Endodermal cell (in vitro differentiated cells): ENCODE measurements at regions not wholly inside any gene's neighbourhood (a gene's known extent, or its start where the extent isn't known, plus 50 kb on each side); places are given as distances from the start of the nearest gene placed in this dataset.

Source experiments
- DNase-seq: peaks from one replicate; pipeline ENCODE4 v3.0.0-alpha.2; 2017
- H3K27ac ChIP-seq: 2 replicates; pipeline ENCODE4 v1.5.1; 2013; ENCODE audit warnings: mild to moderate bottlenecking, low read depth, low read length, moderate library complexity
- H3K27me3 ChIP-seq: 2 replicates; pipeline ENCODE4 v1.6.1; 2013; ENCODE audit warnings: mild to moderate bottlenecking, low read length, moderate library complexity; ENCODE audit not compliant: insufficient read depth, control insufficient read depth, poor library complexity, severe bottlenecking
- H3K36me3 ChIP-seq: 2 replicates; pipeline ENCODE4 v1.7.0; 2013; ENCODE audit warnings: mild to moderate bottlenecking, low read length, moderate library complexity; ENCODE audit not compliant: control insufficient read depth, insufficient read depth
- H3K4me1 ChIP-seq: one replicate; pipeline ENCODE4 v1.7.0; 2013; ENCODE audit warnings: low read length; ENCODE audit not compliant: control insufficient read depth, insufficient read depth
- H3K4me3 ChIP-seq: 2 replicates; pipeline ENCODE4 v1.5.1; 2013; ENCODE audit warnings: mild to moderate bottlenecking, low read length, moderate library complexity
- H3K9ac ChIP-seq: 2 replicates; pipeline ENCODE4 v1.6.1; 2013; ENCODE audit warnings: mild to moderate bottlenecking, low read length, moderate library complexity; ENCODE audit not compliant: poor library complexity, severe bottlenecking; ENCODE audit errors: extremely low read depth
- H3K9me3 ChIP-seq: 2 replicates; pipeline ENCODE4 v1.6.1; 2013; ENCODE audit warnings: mild to moderate bottlenecking, low read length, moderate library complexity; ENCODE audit not compliant: control insufficient read depth
- H3K27ac Mint-ChIP-seq: 2 replicates; pipeline ENCODE4 v1.8.0; 2020; ENCODE audit warnings: mixed read lengths
- H3K27me3 Mint-ChIP-seq: 2 replicates; pipeline ENCODE4 v1.8.0; 2021; ENCODE audit warnings: mild to moderate bottlenecking, mixed read lengths; ENCODE audit not compliant: insufficient read depth
- H3K36me3 Mint-ChIP-seq: 2 replicates; pipeline ENCODE4 v1.8.0; 2020; ENCODE audit warnings: low read depth, mixed read lengths
- H3K4me1 Mint-ChIP-seq: 2 replicates; pipeline ENCODE4 v1.8.0; 2020; ENCODE audit warnings: mixed read lengths
- H3K4me3 Mint-ChIP-seq: 2 replicates; pipeline ENCODE4 v1.8.0; 2020; ENCODE audit warnings: mild to moderate bottlenecking, moderate library complexity, mixed read lengths
- H3K9me3 Mint-ChIP-seq: 2 replicates; pipeline ENCODE4 v1.8.0; 2020; ENCODE audit warnings: mild to moderate bottlenecking, mixed read lengths
- WGBS, 2 experiments: methylation state at CpG; one replicate each; pipeline versions ENCODE4 v1.1.5 to v1.1.7; 2013; ENCODE audit warnings: missing lambda C conversion rate in 2 of 2, mixed read lengths in 1 of 2; ENCODE audit not compliant: insufficient coverage in 1 of 2, insufficient read length in 1 of 2; 5-methylcytosine and 5-hydroxymethylcytosine counted together
- TF ChIP-seq, protein P1 (sequence below): fragments of 200-600 bp; sonication (generic); conservative IDR thresholded peaks from 2 replicates; pipeline ENCODE4 v1.5.0; 2021; ENCODE audit warnings: antibody characterized with exemption, mild to moderate bottlenecking

DNA sequence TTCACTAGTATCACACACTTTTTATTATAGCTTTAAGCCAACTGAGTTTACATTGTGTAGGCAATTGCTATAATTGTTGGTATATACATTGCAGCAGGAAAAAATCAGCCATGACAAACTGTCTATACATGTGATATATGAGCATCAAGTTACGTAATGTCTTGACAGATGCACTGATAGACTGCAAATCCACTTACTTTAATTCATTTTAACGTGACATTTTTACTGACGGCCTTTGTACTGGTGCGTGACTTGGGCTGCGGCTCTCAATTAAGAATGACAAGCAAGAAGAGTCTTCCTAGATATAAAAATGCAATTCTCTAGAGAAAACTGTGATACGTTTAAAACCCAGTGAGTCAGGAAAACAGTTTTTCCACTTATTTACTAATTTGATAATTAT is 143.8 kb downstream of the ACTRT1 start:
- Mint-ChIP-seq H3K4me1 (no peaks in the 10 kb centered on the region), H3K36me3 (no peaks in the 10 kb centered on the region), H3K27ac (no peak overlapping the region), H3K4me3 (no peak overlapping the region), H3K9me3 (peaks cover 36% of the 10 kb centered on the region), H3K27me3 (no peaks in the 10 kb centered on the region)
- Histone ChIP-seq H3K4me3 (no peak overlapping the region), H3K27ac (no peak overlapping the region), H3K4me1 (no peaks in the 10 kb centered on the region), H3K9me3 (no peaks in the 10 kb centered on the region), H3K27me3 (no peaks in the 10 kb centered on the region), H3K36me3 (no peaks in the 10 kb centered on the region), H3K9ac (no peak overlapping the region)
- DNase-seq = no peak
- 90 to 94% methylated on average over 2 to 5 of the region's 6 CpGs for WGBS, 2 experiments
- TF ChIP-seq, protein P1, sequence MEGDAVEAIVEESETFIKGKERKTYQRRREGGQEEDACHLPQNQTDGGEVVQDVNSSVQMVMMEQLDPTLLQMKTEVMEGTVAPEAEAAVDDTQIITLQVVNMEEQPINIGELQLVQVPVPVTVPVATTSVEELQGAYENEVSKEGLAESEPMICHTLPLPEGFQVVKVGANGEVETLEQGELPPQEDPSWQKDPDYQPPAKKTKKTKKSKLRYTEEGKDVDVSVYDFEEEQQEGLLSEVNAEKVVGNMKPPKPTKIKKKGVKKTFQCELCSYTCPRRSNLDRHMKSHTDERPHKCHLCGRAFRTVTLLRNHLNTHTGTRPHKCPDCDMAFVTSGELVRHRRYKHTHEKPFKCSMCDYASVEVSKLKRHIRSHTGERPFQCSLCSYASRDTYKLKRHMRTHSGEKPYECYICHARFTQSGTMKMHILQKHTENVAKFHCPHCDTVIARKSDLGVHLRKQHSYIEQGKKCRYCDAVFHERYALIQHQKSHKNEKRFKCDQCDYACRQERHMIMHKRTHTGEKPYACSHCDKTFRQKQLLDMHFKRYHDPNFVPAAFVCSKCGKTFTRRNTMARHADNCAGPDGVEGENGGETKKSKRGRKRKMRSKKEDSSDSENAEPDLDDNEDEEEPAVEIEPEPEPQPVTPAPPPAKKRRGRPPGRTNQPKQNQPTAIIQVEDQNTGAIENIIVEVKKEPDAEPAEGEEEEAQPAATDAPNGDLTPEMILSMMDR = no peak

DNA sequence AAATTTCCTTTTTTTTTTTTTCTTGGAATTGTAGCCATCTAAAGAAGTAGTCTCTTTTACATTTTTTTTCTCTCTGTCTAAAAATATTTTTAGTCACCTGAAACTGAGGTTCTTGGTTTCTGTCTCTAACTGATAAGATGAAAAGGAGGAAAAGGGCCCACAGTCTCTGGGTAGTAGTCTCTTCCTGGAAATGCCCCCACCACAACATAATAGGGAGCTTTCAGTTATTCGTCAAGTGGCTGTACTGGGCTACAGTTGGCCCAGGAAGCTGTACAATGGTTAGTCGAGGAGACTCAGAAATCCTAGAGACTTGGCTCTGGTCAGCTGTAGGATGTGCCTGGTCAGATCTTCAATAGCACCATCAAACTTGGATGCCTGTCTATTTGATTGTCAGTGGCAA is 163.4 kb downstream of the ACTRT1 start:
- 100% methylated on average over 1 to 2 of the region's 2 CpGs for WGBS, 2 experiments
- Mint-ChIP-seq H3K27ac (no peak overlapping the region), H3K4me3 (no peak overlapping the region), H3K9me3 (peaks cover 44% of the 10 kb centered on the region), H3K4me1 (no peaks in the 10 kb centered on the region), H3K36me3 (no peaks in the 10 kb centered on the region), H3K27me3 (no peaks in the 10 kb centered on the region)
- H3K36me3 ChIP-seq = no peaks in the 10 kb centered on the region
- no peaks in the 10 kb centered on the region for H3K27me3 ChIP-seq
- H3K4me3 ChIP-seq = no peak overlapping the region
- H3K9me3 ChIP-seq = no peaks in the 10 kb centered on the region
- H3K9ac ChIP-seq = no peak overlapping the region
- H3K27ac ChIP-seq = no peak overlapping the region
- H3K4me1 ChIP-seq = no peaks in the 10 kb centered on the region
- TF ChIP-seq, protein P1 = no peak
- no peak for DNase-seq

DNA sequence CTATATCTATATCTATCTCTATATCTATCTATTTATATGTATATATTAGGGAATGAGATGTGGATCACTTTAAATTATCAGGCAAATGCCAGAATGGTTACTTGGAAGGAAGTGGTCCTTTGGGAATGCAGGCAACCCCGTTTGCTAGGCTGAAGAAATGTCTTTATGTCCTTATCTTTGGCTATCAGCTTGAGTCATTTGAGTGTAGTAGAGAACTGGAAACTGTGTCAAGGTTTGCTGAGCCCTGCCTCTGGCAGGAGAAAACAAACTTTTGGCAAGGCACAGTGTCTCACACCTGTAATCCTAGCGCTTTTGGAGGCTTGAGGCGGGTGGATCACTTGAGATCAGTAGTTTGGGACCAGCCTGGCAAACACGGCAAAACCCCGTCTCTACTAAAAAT is 167.3 kb downstream of the ACTRT1 start:
- DNase-seq = no peak
- Histone ChIP-seq H3K9ac (no peak overlapping the region), H3K9me3 (no peaks in the 10 kb centered on the region), H3K4me3 (no peak overlapping the region), H3K36me3 (no peaks in the 10 kb centered on the region), H3K4me1 (no peaks in the 10 kb centered on the region), H3K27ac (no peak overlapping the region), H3K27me3 (no peaks in the 10 kb centered on the region)
- 80 to 90% methylated on average over 1 to 5 of the region's 5 CpGs for WGBS, 2 experiments
- Mint-ChIP-seq H3K4me3 (no peak overlapping the region), H3K36me3 (no peaks in the 10 kb centered on the region), H3K4me1 (no peaks in the 10 kb centered on the region), H3K27ac (no peak overlapping the region), H3K27me3 (no peaks in the 10 kb centered on the region), H3K9me3 (peaks cover 22% of the 10 kb centered on the region)
- TF ChIP-seq, protein P1 = no peak
